ENCODE measurements at regions not wholly inside any gene's neighbourhood (a gene's known extent, or its start where the extent isn't known, plus 50 kb on each side); places are given as distances from the start of the nearest gene placed in this dataset.
"Not testable (repeated sequence)": the region's sequence is repeated elsewhere in the genome, so short reads cannot be mapped to it uniquely, and the experiment has no call there.

DNA sequence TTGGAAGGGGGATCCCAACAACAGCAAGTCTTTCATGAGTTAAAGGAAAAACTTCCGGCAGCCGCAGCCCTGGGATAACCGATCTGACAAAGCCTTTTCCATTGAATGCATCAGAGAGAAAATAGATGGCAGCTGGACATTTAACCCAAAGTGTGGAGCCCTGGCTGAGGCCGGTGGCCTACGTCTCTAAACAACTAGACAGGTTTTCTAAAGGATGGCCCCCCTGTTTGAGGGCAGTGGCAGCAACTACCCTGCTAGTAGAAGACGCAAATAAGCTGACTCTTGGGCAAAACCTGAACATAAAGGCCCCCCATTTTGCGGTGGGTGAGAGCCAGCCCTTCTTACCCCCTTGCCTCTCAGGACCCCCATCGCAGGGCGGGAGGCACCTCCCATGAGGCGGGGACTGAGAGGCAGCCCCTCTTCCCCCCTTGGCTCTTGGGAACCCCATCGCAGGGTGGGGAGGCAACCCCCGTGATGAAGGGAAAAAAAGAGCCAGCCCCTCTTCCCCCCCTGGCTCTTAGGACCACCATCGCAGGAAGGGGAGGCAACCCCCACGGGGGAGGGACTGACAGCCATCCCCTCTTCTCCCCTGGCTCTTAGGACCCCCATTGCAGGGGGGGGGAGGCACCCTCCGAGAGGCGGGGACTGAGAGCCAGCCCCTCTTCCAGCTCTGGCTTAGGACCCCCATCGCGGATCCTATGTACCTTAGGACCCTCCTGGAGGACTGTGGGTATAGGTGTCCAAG is 2422.9 kb upstream of the PCDH20 start:
- DNase-seq (ENCODE audit: low read depth, low spot score), result no peak
- Histone ChIP-seq H2AFZ (ENCODE audit: low read depth, low read length, poor library complexity, severe bottlenecking) (no peak overlapping the region), H3K27ac (ENCODE audit: low read depth, low read length) (no peak overlapping the region), H3K9me2 (ENCODE audit: insufficient read depth) (no peaks in the 10 kb centered on the region), H3K27me3 (ENCODE audit: insufficient read depth, low read length) (no peaks in the 10 kb centered on the region), H4K20me1 (ENCODE audit: insufficient read depth) (no peaks in the 10 kb centered on the region), H3K9ac (ENCODE audit: low read length) (no peak overlapping the region), H3K4me1 (ENCODE audit: control insufficient read depth in 1 of 2, insufficient read depth in 2 of 2, low read length in 2 of 2) (no peaks in the 10 kb centered on the region), H3K36me3 (ENCODE audit: control insufficient read depth in 1 of 2, insufficient read depth in 2 of 2, low read length in 2 of 2) (no peaks in the 10 kb centered on the region), H3K4me3 (replicated peaks in 1 of 2; ENCODE audit: low read depth in 1 of 2, low read length in 2 of 2) (no peak overlapping the region), H3K9me3 (ENCODE audit: control insufficient read depth in 1 of 2, insufficient read depth in 1 of 2, low read depth in 1 of 2, low read length in 2 of 2) (no peaks in the 10 kb centered on the region), H3K4me2 (ENCODE audit: low read length) (no peak overlapping the region), H3K79me2 (ENCODE audit: insufficient read depth, low read length) (no peaks in the 10 kb centered on the region)
- intact Hi-C loops (cut with micrococcal nuclease), result no loop called here
- ChIA-PET CTCF (no interaction called here), POLR2A (no interaction called here), RAD21 (ENCODE audit: low non-redundant PET in 1 of 2, low total read pairs in 2 of 2, uncharacterized antibody in 2 of 2, unreplicated experiment in 2 of 2) (no interaction called here)
- no peak for ATAC-seq
- TF ChIP-seq EGR1 (IDR thresholded peaks at IDR 0.05; ENCODE audit: low read depth), result no peak
- TF ChIP-seq RAD21 (IDR thresholded peaks at IDR 0.05; ENCODE audit: low read depth), result no peak
- no peak for TF ChIP-seq EZH2phosphoT487 (IDR thresholded peaks at IDR 0.05; ENCODE audit: borderline replicate concordance)
- no peak for TF ChIP-seq FOSL1 (IDR thresholded peaks at IDR 0.05; ENCODE audit: low read depth)
- no TSS peak for BruUV-seq (replicated peaks)

DNA sequence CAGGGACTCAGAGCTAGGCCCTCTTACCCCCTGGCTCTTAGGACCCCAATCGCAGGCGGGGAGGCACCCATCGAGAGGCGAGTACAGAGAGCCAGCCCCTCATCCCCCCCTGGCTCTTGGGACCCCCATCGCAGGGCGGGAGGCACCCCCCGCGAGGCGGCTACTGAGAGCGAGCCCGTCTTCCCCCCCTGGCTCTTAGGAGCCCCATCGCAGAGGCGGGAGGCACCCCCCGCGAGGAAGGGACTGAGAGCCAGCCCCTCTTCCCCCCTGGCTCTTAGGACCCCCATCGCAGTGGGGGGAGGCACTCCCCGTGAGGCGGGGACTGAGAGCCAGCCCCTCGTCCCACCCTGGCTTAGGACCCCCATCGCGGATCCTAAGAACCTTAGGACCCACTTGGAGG is 2422.1 kb upstream of the PCDH20 start:
- ATAC-seq; H3K27me3 ChIP-seq (ENCODE audit: insufficient read depth, low read length); RAD21 ChIA-PET (ENCODE audit: low non-redundant PET in 1 of 2, low total read pairs in 2 of 2, uncharacterized antibody in 2 of 2, unreplicated experiment in 2 of 2); H3K27ac ChIP-seq (ENCODE audit: low read depth, low read length); H3K4me1 ChIP-seq (ENCODE audit: control insufficient read depth in 1 of 2, insufficient read depth in 2 of 2, low read length in 2 of 2); intact Hi-C loops (cut with micrococcal nuclease); CTCF ChIA-PET; BruUV-seq (replicated peaks); H3K79me2 ChIP-seq (ENCODE audit: insufficient read depth, low read length); DNase-seq (ENCODE audit: low read depth, low spot score); H4K20me1 ChIP-seq (ENCODE audit: insufficient read depth); H2AFZ ChIP-seq (ENCODE audit: low read depth, low read length, poor library complexity, severe bottlenecking); H3K9me2 ChIP-seq (ENCODE audit: insufficient read depth); POLR2A ChIA-PET; H3K4me3 ChIP-seq (replicated peaks in 1 of 2; ENCODE audit: low read depth in 1 of 2, low read length in 2 of 2); H3K36me3 ChIP-seq (ENCODE audit: control insufficient read depth in 1 of 2, insufficient read depth in 2 of 2, low read length in 2 of 2); H3K9me3 ChIP-seq (ENCODE audit: control insufficient read depth in 1 of 2, insufficient read depth in 1 of 2, low read depth in 1 of 2, low read length in 2 of 2); H3K4me2 ChIP-seq (ENCODE audit: low read length); H3K9ac ChIP-seq (ENCODE audit: low read length): not testable (repeated sequence)

DNA sequence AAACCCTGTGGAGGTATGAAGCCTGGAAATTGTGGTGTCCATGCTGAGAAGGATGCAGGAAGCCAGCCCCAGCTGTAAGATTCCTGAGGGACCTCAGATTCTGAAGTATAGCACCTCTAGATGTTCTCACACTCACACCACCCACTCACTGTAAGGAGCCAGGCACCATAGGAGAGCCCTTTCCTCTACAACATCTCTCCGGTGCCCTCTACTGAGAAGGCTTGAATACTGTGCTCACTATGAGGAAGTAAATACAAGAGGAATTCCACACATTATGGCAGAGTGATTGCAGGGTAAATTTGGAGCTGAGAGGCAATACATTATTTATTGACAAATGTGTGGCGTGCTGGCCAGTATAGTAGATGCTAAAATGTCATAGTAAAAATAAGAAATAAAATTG is 2414.0 kb upstream of the PCDH20 start:
- RAD21 ChIA-PET (ENCODE audit: low non-redundant PET in 1 of 2, low total read pairs in 2 of 2, uncharacterized antibody in 2 of 2, unreplicated experiment in 2 of 2); CTCF ChIA-PET; H3K27ac ChIP-seq (ENCODE audit: low read depth, low read length); H3K4me2 ChIP-seq (ENCODE audit: low read length); H3K9ac ChIP-seq (ENCODE audit: low read length); H3K9me3 ChIP-seq (ENCODE audit: control insufficient read depth in 1 of 2, insufficient read depth in 1 of 2, low read depth in 1 of 2, low read length in 2 of 2); H3K27me3 ChIP-seq (ENCODE audit: insufficient read depth, low read length); H3K9me2 ChIP-seq (ENCODE audit: insufficient read depth); BruUV-seq (replicated peaks); H3K79me2 ChIP-seq (ENCODE audit: insufficient read depth, low read length); H3K36me3 ChIP-seq (ENCODE audit: control insufficient read depth in 1 of 2, insufficient read depth in 2 of 2, low read length in 2 of 2); H3K4me3 ChIP-seq (replicated peaks in 1 of 2; ENCODE audit: low read depth in 1 of 2, low read length in 2 of 2); POLR2A ChIA-PET; H3K4me1 ChIP-seq (ENCODE audit: control insufficient read depth in 1 of 2, insufficient read depth in 2 of 2, low read length in 2 of 2); intact Hi-C loops (cut with micrococcal nuclease); DNase-seq (ENCODE audit: low read depth, low spot score); H2AFZ ChIP-seq (ENCODE audit: low read depth, low read length, poor library complexity, severe bottlenecking); H4K20me1 ChIP-seq (ENCODE audit: insufficient read depth): not testable (repeated sequence)
- peak; percentile 100 for ATAC-seq

DNA sequence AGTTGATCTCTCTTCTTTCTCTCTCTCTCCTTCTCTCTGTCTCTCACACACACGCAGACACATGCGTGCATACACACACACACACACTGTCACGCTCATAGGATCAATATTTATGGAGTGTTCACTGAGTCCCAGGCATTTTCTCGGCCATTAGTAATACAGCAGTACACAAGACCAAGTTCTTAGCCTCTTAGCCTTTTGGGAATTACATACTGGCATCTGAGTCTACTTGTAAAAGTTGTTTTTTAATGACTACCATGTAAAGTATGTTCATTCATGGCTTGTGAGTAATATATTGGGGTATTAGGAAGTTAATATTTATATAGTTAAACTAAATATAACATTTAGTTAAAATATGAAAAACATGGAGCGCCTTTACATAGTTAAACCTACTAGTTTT is 2406.1 kb upstream of the PCDH20 start:
- H3K4me1 ChIP-seq (ENCODE audit: control insufficient read depth in 1 of 2, insufficient read depth in 2 of 2, low read length in 2 of 2); H3K4me2 ChIP-seq (ENCODE audit: low read length); intact Hi-C loops (cut with micrococcal nuclease); H4K20me1 ChIP-seq (ENCODE audit: insufficient read depth); BruUV-seq (replicated peaks); H3K9ac ChIP-seq (ENCODE audit: low read length); DNase-seq (ENCODE audit: low read depth, low spot score); CTCF ChIA-PET; POLR2A ChIA-PET; H3K36me3 ChIP-seq (ENCODE audit: control insufficient read depth in 1 of 2, insufficient read depth in 2 of 2, low read length in 2 of 2); H3K9me3 ChIP-seq (ENCODE audit: control insufficient read depth in 1 of 2, insufficient read depth in 1 of 2, low read depth in 1 of 2, low read length in 2 of 2); H2AFZ ChIP-seq (ENCODE audit: low read depth, low read length, poor library complexity, severe bottlenecking); H3K4me3 ChIP-seq (replicated peaks in 1 of 2; ENCODE audit: low read depth in 1 of 2, low read length in 2 of 2); H3K9me2 ChIP-seq (ENCODE audit: insufficient read depth); H3K79me2 ChIP-seq (ENCODE audit: insufficient read depth, low read length); H3K27me3 ChIP-seq (ENCODE audit: insufficient read depth, low read length); H3K27ac ChIP-seq (ENCODE audit: low read depth, low read length); ATAC-seq; RAD21 ChIA-PET (ENCODE audit: low non-redundant PET in 1 of 2, low total read pairs in 2 of 2, uncharacterized antibody in 2 of 2, unreplicated experiment in 2 of 2): not testable (repeated sequence)

All from HCT116 (cell line).